ENCODE measurements at regions not wholly inside any gene's neighbourhood (a gene's known extent, or its start where the extent isn't known, plus 50 kb on each side); places are given as distances from the start of the nearest gene placed in this dataset.

DNA sequence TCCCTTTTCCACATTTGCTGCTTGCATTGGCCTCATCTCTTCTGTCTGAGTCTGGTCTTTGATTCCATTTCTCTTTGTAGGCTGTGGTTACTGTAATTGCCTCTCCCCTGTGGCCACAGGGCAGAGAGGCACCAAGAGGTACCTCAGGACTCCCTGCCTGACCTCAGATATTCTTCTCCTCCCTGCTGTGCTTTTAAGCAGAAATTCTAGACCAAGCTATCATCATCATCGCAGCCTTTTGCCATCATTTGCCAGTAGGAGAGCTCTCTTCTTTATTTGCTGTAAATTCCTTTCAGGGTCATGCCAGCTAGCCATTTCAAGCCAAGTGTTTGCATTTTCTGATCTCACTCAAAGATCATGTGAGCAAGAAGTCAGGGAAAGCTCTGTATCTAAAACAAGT is 369.6 kb downstream of the ICE1 start:
- DNase-seq: no peak
- Histone ChIP-seq H3K79me2 (ENCODE audit: insufficient read depth, low read length) (no peaks in the 10 kb centered on the region), H2BK12ac (ENCODE audit: insufficient read length, low read depth, low read length) (no peak overlapping the region), H2BK5ac (ENCODE audit: insufficient read length, low read length) (no peak overlapping the region), H4K8ac (replicated peaks; ENCODE audit: insufficient read length, low read depth, low read length) (no peak overlapping the region), H3K23me2 (ENCODE audit: insufficient read length, low read depth, low read length, poor library complexity, severe bottlenecking) (no peaks in the 10 kb centered on the region), H3K56ac (ENCODE audit: insufficient read length, low read depth, low read length) (no peak overlapping the region), H2BK120ac (ENCODE audit: low read depth, low read length, poor library complexity, severe bottlenecking) (no peak overlapping the region), H3K79me1 (ENCODE audit: insufficient read depth, low read depth, low read length, poor library complexity, severe bottlenecking) (no peaks in the 10 kb centered on the region), H3K18ac (ENCODE audit: insufficient read length, low read depth, low read length) (no peak overlapping the region), H3T11ph (ENCODE audit: low read length) (no peak overlapping the region), H3K4ac (ENCODE audit: low read depth, low read length) (no peak overlapping the region), H3K9ac (ENCODE audit: extremely low read depth, insufficient read length, low read length) (no peak overlapping the region), H3K27ac (ENCODE audit: insufficient read length, low read depth, low read length) (no peak overlapping the region), H3K27me3 (ENCODE audit: insufficient read depth, low read length) (no peaks in the 10 kb centered on the region), H3K9me3 (ENCODE audit: control insufficient read depth, low read depth, low read length) (no peaks in the 10 kb centered on the region), H3K4me2 (ENCODE audit: insufficient read depth, insufficient read length, low read length) (no peak overlapping the region), H2BK20ac (ENCODE audit: low read depth, low read length, poor library complexity, severe bottlenecking) (no peak overlapping the region), H4K91ac (ENCODE audit: insufficient read length, low read depth, low read length) (no peak overlapping the region), H2AK5ac (ENCODE audit: insufficient read length, low read length) (no peak overlapping the region), H2BK15ac (ENCODE audit: low read depth, low read length) (no peak overlapping the region), H3K23ac (ENCODE audit: insufficient read length, low read depth, low read length) (no peak overlapping the region), H3K14ac (ENCODE audit: insufficient read depth, low read length) (no peak overlapping the region), H4K5ac (ENCODE audit: insufficient read length, low read depth, low read length) (no peak overlapping the region), H3K4me1 (ENCODE audit: insufficient read depth, low read length) (no peaks in the 10 kb centered on the region), H2AFZ (ENCODE audit: low read length) (no peak overlapping the region), H4K20me1 (ENCODE audit: control insufficient read depth, insufficient read depth, insufficient read length) (no peaks in the 10 kb centered on the region)
- TF ChIP-seq, protein P1, sequence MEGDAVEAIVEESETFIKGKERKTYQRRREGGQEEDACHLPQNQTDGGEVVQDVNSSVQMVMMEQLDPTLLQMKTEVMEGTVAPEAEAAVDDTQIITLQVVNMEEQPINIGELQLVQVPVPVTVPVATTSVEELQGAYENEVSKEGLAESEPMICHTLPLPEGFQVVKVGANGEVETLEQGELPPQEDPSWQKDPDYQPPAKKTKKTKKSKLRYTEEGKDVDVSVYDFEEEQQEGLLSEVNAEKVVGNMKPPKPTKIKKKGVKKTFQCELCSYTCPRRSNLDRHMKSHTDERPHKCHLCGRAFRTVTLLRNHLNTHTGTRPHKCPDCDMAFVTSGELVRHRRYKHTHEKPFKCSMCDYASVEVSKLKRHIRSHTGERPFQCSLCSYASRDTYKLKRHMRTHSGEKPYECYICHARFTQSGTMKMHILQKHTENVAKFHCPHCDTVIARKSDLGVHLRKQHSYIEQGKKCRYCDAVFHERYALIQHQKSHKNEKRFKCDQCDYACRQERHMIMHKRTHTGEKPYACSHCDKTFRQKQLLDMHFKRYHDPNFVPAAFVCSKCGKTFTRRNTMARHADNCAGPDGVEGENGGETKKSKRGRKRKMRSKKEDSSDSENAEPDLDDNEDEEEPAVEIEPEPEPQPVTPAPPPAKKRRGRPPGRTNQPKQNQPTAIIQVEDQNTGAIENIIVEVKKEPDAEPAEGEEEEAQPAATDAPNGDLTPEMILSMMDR (conservative IDR thresholded peaks at IDR 0.05): no peak
- Mint-ChIP-seq H3K27me3 (ENCODE audit: low read depth) (no peaks in the 10 kb centered on the region), H3K4me3 (no peak overlapping the region), H3K27ac (no peak overlapping the region), H3K4me1 (peaks cover 9 to 11% of the 10 kb centered on the region in 2 experiments), H3K36me3 (ENCODE audit: insufficient read depth in 1 of 3, low read depth in 3 of 3) (peaks cover 2 to 9% (median 3%) of the 10 kb centered on the region in 3 experiments; a peak in 5 of 7 replicates), H3K9me3 (peaks cover 6 to 8% of the 10 kb centered on the region in 2 experiments)
- WGBS (ENCODE audit: extremely low coverage, insufficient read length, low lambda C conversion rate): no CpG with 5 or more reads among the region's 1 CpG
